Ascending aorta (tissue), 2 donors: ENCODE measurements at regions not wholly inside any gene's neighbourhood (a gene's known extent, or its start where the extent isn't known, plus 50 kb on each side); places are given as distances from the start of the nearest gene placed in this dataset.
"Not testable (repeated sequence)": the region's sequence is repeated elsewhere in the genome, so short reads cannot be mapped to it uniquely, and the experiment has no call there.

ENCODE experiments used
- DNase-seq, 2 donors: peaks; one replicate each; pipeline ENCODE4 v3.0.0-alpha.2; 2019; ENCODE audit warnings: low spot score in 2 of 2
- H3K27ac ChIP-seq, 2 donors: fragments of 200-600 bp; sonication (generic); one replicate each; pipeline ENCODE4 v1.5.1; 2016 to 2017; ENCODE audit warnings: mild to moderate bottlenecking in 1 of 2
- H3K27me3 ChIP-seq: fragments of 200-600 bp; sonication (generic); one replicate; pipeline ENCODE4 v1.5.1; 2017
- H3K36me3 ChIP-seq, 2 donors: fragments of 200-600 bp; sonication (generic); one replicate each; pipeline ENCODE4 v1.5.1; 2016
- H3K4me1 ChIP-seq, 2 donors: fragments of 200-600 bp; sonication (generic); one replicate each; pipeline ENCODE4 v1.5.1; 2016 to 2017; ENCODE audit warnings: mild to moderate bottlenecking in 1 of 2
- H3K4me3 ChIP-seq, 2 donors: fragments of 200-600 bp; sonication (generic); one replicate each; pipeline ENCODE4 v1.5.1; 2016 to 2017; ENCODE audit warnings: mild to moderate bottlenecking in 1 of 2
- H3K9me3 ChIP-seq, 2 donors: fragments of 200-600 bp; sonication (generic); one replicate each; pipeline ENCODE4 v1.5.1; 2016
- intact Hi-C: fragments of 100-400 bp; cut with DNase I; formaldehyde crosslinking; loops from one replicate; pipeline ENCODE4 v1.15.1; 2023
- TF ChIP-seq, protein P1 (sequence below), 3 experiments: fragments of 200-600 bp in 2 of 3; fragments of 450-650 bp in 1 of 3; sonication (generic) in 2 of 3; IDR thresholded peaks; one replicate each; pipeline ENCODE4 v1.5.1; 2016 to 2019; ENCODE audit warnings: antibody characterized with exemption in 3 of 3, mild to moderate bottlenecking in 1 of 3, moderate library complexity in 1 of 3

DNA sequence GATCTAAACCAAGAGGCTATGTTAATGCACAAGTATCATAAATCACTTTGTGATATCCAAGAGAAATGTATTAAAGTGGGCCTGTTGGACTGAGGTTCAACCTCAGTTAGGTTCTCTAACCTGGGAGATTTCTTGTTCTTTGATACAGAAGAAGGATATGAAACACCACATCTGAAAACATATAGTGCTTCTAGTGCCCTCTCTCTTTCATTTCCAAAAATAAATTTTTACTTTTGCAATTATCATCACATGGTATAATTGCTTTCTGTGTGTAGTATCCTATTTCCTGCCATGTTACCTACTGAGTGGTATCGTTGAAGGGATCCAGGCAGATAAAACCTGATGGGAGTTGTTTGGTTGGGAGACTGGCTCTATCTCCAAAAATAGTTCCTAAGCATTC, 264.9 kb downstream of the CCER1 start:
- DNase-seq = no peak
- H3K27ac ChIP-seq = no peak overlapping the region
- no peak overlapping the region for H3K4me3 ChIP-seq
- no peaks in the 10 kb centered on the region for H3K36me3 ChIP-seq
- no peaks in the 10 kb centered on the region for H3K27me3 ChIP-seq
- intact Hi-C loops = no loop called here
- TF ChIP-seq, protein P1, sequence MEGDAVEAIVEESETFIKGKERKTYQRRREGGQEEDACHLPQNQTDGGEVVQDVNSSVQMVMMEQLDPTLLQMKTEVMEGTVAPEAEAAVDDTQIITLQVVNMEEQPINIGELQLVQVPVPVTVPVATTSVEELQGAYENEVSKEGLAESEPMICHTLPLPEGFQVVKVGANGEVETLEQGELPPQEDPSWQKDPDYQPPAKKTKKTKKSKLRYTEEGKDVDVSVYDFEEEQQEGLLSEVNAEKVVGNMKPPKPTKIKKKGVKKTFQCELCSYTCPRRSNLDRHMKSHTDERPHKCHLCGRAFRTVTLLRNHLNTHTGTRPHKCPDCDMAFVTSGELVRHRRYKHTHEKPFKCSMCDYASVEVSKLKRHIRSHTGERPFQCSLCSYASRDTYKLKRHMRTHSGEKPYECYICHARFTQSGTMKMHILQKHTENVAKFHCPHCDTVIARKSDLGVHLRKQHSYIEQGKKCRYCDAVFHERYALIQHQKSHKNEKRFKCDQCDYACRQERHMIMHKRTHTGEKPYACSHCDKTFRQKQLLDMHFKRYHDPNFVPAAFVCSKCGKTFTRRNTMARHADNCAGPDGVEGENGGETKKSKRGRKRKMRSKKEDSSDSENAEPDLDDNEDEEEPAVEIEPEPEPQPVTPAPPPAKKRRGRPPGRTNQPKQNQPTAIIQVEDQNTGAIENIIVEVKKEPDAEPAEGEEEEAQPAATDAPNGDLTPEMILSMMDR (IDR thresholded peaks at IDR 0.05) = no peak
- H3K4me1 ChIP-seq = no peaks in the 10 kb centered on the region
- H3K9me3 ChIP-seq = no peaks in the 10 kb centered on the region

DNA sequence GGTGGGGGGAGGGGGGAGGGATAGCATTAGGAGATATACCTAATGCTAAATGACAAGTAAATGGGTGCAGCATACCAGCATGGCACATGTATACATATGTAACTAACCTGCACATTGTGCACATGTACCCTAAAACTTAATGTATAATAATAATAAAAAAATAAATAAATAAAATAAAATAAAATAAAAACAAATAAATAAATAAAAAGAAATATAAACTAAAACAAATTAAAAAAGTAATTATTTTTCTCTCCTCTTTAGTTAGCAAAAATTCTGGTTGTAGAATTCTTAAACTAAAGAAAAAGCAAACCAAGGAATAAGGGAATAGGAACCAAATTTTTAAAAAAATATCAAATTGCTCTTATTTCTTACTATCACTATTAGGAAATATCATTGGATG, 267.3 kb downstream of the CCER1 start:
- intact Hi-C loops, H3K9me3 ChIP-seq, H3K4me1 ChIP-seq, H3K27ac ChIP-seq, H3K4me3 ChIP-seq, H3K27me3 ChIP-seq, H3K36me3 ChIP-seq, DNase-seq: not testable (repeated sequence)

DNA sequence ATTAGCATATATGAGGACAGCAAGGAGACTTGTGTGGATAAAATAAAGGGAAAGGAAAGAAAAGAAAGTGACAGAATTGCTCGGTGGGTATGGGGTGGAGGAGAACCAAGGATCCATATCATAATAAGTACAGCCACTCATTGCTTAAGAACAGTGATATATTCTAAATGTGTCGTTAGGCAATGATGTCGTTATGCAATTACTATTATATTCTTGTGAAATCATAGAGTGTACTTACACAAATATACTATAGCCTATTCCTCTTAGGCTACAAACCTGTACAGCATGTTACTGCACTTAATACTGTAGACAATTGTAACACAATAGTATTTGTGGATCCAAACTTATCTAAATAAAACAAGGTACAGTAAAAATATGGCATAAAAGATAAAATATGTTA, 271.1 kb downstream of the CCER1 start:
- Histone ChIP-seq H3K4me3 (no peak overlapping the region), H3K27ac (no peak overlapping the region), H3K9me3 (no peaks in the 10 kb centered on the region), H3K4me1 (no peaks in the 10 kb centered on the region), H3K27me3 (no peaks in the 10 kb centered on the region), H3K36me3 (no peaks in the 10 kb centered on the region)
- intact Hi-C loops = no loop called here
- no peak for DNase-seq
- TF ChIP-seq, protein P1 (IDR thresholded peaks at IDR 0.05) = no peak

DNA sequence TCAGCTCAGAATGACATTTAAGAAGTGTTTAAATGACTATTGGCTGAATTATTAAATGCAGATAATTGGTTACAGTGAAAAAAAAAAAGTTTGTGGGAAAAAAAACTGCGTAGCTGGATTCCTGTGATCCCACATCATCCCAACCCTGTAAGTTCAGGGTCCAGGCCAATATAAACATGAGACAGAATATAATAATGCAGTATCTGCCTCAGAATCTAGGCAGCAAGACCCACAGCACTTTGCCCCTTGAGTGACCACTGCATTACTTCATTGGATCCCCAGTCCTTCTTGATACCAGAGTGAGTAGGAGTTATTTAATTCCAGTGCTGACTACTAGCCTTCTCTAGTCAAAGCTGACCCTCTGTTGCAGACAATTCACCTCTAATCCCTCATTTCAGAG, 272.6 kb downstream of the CCER1 start:
- H3K27ac ChIP-seq = no peak overlapping the region

DNA sequence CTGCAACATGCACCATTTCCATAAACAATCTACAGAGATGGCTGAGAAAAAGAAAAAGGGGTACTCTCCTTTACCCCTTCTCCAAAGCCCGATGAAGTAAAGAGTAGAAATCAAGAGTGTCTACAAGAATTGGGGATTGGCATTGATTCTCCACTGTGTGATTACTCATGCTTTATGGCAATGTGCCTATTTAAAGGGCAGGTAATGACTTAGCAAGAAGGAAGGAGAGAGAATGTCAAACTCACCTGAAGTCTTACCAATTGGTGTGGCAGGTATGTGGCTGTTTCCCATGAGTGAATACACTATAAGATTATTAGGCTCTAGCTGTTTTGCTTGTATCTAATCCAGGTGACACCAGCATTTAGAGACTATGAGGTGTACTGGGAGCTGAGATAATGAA, 275.3 kb downstream of the CCER1 start:
- H3K4me1 ChIP-seq = no peaks in the 10 kb centered on the region
- intact Hi-C loops = no loop called here
- no peak overlapping the region for H3K27ac ChIP-seq
- TF ChIP-seq, protein P1 (IDR thresholded peaks at IDR 0.05) = no peak
- no peaks in the 10 kb centered on the region for H3K27me3 ChIP-seq
- DNase-seq = no peak
- H3K4me3 ChIP-seq = no peak overlapping the region
- H3K36me3 ChIP-seq = no peaks in the 10 kb centered on the region
- no peaks in the 10 kb centered on the region for H3K9me3 ChIP-seq

More for the DNA sequence above, 272.6 kb downstream of the CCER1 start:
- Histone ChIP-seq H3K27me3 (no peaks in the 10 kb centered on the region), H3K9me3 (no peaks in the 10 kb centered on the region), H3K4me1 (no peaks in the 10 kb centered on the region), H3K4me3 (no peak overlapping the region), H3K36me3 (no peaks in the 10 kb centered on the region)
- intact Hi-C loops = no loop called here
- TF ChIP-seq, protein P1 (IDR thresholded peaks at IDR 0.05) = no peak
- DNase-seq = no peak

DNA sequence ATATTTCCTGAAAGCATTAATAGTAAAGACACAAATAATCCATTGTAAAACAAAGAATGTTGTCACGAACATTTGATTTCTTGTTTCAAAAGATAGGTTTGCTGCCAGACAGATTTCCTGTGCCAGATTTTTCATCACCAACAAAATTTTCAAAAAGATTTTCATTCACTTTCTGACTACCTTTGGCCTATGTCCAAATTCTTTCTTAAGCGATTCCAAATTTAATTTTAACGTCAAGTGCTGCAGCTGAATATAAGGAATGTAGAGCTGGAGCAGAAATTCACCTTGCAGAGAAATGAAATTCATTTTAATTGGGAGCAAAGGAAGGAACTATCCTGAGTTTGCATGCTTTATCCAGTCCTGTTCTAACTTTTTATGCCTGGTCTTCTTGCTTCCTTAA, 277.4 kb downstream of the CCER1 start:
- Histone ChIP-seq H3K4me3 (no peak overlapping the region), H3K9me3 (no peaks in the 10 kb centered on the region), H3K36me3 (no peaks in the 10 kb centered on the region), H3K27ac (no peak overlapping the region), H3K27me3 (no peaks in the 10 kb centered on the region), H3K4me1 (no peaks in the 10 kb centered on the region)
- no peak for DNase-seq
- TF ChIP-seq, protein P1 (IDR thresholded peaks at IDR 0.05) = no peak
- intact Hi-C loops = no loop called here
